DMS114 treated with DMSO at 0.1 percent for 48 hours (cell line): ENCODE measurements at regions not wholly inside any gene's neighbourhood (a gene's known extent, or its start where the extent isn't known, plus 50 kb on each side); places are given as distances from the start of the nearest gene placed in this dataset.
"Not testable (repeated sequence)": the region's sequence is repeated elsewhere in the genome, so short reads cannot be mapped to it uniquely, and the experiment has no call there.

Experiments used
- DNase-seq: peaks from one replicate; lab custom pipeline; 2025; ENCODE audit not compliant: unreplicated experiment; lab: John Stamatoyannopoulos, UW

DNA sequence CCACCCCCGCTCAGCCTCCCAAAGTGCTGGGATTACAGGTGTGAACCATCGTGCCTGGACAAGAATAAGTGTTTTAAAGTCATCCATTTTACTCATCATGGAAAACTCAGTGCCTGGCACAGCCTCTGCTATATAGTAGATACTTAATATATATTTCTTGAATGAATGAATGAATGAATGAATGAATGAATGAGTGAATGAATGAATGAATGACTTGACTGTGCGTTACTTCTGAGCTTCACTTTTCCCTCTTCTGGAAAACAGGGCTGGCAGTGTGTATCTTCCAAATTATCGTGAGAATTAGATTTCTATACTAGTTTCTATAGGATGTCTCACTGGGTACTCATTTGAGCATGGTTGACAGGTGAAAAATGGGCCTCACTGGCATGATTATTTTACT is 307.3 kb upstream of the ERCC4 start:
- no peak for DNase-seq

DNA sequence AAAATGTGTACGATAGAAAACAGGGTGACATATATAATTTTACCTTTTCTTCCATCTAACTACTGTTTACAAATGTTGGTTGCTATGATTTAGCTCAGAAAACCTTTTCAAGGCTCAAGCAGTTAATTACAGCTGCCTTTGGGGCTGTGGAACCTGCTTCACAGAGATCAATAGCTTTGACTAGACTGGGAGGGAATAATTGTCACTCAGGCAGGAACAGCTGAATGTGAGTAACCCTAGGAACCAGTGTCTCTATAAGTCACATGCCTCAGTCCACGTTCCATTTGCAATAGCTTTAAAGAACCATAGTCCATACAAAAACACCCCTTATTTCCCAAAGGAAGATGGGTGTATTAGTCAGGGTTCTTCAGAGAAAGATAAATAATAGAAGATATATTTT is 306.8 kb upstream of the ERCC4 start:
- DNase-seq: no peak

DNA sequence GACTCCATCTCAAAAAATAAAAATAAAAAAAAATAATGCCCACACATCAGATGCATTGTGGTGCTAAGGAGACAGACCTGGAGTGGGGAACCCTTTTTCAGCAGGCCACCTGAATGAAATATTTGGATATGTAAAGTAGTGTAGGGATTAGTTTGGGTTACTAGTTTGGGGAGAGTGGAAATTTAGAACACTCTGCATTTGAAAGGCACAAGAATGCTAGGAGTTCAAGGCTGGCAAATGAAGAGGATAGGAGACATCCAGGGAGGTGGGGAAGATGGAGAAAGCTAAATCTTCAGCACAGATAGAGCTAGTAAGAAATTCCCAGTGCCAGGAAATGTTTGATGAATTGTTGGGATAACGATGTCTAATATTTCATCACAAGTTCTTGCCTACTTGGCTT is 298.3 kb upstream of the ERCC4 start:
- no peak for DNase-seq

DNA sequence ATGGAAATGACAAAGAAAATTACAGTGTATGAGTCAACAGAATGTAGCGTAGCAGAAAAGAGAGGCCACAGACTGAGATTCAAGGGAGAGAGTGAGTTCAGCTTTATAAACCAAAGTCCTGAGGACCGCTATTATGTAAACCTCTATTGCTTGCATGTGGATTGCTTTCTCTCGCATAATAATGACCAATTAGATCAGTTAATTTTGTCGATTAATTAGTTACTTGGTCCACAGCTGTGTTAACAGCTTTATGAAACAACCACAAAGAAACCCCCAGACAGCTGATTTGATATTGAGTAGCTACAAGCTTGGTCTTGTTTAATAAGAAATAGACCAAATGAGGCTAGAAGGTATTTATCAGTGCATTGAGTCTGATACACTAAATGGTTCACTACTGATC is 291.8 kb upstream of the ERCC4 start:
- no peak for DNase-seq

DNA sequence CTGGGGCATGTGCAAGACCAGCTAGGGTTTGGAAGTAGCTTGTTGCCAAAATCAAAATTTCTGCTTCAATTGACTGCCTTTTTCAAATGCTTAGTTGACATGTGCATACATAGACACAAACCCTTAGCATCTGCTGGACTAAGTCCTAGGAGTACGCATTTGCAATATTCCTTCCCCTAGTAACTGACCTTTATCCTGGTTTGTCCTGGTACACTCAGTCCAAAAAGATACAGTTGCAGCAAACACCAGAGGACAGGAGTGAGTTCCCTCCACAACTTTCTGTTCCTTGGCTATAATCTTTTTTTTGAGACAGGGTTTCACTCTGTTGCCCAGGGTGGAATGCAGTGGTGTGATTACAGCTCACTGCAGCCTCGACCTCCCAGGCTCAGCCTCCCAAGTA is 290.2 kb upstream of the ERCC4 start:
- DNase-seq: no peak

DNA sequence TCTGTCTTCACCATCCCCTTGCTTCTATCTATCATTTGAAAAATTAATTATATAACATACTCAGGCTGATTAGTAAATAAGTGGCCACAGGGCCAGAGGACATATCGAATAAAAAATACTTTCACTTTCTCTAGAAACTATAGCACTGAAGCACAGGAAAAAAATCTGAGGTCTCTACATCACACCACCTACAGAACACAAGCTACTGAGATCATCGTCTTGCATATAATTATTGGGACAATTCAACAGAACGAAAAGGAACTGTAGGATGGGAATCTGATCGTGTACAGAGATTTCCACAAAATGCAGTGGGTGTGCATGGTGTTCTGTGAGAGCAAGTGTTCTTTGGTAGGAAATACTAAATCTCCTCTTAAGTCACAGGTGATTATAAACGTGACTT is 289.6 kb upstream of the ERCC4 start:
- no peak for DNase-seq

DNA sequence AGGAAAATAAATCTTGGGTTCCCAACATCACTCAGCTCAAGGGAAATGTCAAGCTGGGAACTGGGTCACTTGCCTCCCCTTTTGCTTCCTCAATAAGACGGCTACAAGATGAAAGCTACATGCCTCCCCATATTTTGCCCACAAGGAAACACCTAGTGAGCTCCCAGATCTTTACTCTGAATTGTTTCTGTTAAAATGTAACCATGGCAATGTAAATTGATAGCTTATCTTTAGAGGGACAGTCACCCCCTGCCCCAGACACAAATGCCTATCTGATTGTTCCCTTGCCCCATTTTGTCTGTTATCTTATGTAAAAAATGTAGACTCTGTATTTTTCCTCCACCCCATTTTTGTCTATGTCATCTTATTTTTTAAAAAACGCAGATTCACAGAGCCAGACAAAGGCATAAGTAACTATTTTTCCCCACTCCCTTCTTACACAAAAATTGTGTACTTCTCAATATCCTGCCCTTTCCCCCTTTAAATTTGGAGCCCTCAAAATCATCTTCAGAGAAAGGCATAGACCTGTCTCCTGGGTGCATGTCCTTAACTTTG is 288.7 kb upstream of the ERCC4 start:
- DNase-seq: no peak

DNA sequence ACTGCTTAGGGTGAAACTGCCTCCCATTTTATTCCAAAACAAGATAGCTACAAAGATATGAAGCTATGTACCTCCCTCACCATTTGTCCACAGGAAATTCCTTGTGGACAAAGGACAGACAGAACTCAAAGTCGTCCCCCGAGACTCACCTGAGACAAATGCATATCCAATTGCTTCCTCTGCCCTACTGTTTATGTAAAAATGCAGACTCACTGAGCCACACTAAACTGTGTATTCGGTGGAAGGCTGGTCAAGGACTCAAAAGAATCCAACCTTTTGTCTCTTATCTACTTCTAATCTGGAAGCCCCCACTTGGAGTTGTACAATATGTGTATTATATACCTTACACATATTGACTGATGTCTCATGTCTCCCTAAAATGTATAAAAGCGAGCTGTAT is 288.0 kb upstream of the ERCC4 start:
- no peak for DNase-seq

DNA sequence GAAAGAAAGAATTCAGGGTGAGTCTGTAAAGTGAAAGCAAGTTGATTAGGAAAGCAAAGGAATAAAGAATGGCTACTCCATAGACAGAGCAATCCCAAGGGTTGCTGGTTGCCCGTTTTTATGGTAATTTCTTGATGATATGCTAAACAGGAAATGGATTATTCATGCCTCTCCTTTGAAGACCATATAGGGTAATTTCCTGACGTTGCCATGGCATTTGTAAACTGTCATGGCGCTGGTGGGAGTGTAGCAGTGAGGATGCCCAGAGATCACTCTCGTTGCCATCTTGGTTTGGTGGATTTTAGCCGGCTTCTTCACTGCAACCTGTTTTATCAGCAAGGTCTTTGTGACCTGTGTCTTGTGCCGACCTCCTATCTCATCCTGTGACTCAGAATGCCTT is 287.4 kb upstream of the ERCC4 start:
- not testable (repeated sequence) for DNase-seq

DNA sequence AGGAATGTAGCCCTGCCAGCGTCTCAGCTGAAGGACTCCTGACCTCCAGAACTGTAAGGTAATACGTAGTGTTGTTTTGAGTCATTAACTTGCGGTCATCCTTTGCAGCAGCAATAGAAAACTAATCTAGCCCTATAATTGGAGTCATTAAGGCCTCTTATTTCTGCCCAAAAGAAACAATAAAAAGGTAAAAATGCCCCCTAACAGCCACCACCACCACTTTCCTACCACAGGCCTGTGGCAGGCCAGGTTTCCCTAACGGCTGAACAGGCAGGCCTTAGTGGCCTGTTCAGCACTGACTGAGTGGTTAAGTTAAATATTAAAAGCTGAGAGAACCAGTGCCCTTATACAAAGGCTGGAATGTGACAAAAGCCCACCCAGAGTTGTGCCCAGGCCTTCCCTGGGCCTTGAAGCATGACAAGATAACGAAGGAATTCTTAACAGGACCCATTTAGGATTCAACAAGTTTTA is 286.5 kb upstream of the ERCC4 start:
- DNase-seq: no peak

DNA sequence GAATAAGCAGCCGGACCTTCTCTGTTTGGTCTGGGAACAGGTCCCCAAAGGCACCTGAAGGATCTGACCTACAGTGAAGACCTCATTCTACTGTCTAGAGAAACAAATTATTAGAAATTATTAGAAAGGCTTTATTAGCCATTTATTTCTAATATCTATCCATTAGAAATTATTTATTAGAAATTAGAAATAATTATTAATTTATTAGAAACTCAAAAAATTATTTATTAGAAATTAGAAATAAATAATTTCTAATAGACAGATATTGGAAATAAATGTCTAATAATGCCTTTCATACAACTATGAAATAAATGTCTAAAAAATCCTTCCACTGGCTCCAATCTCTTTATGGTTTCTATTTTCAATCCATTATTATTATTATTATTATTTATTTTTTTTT is 285.7 kb upstream of the ERCC4 start:
- no peak for DNase-seq

DNA sequence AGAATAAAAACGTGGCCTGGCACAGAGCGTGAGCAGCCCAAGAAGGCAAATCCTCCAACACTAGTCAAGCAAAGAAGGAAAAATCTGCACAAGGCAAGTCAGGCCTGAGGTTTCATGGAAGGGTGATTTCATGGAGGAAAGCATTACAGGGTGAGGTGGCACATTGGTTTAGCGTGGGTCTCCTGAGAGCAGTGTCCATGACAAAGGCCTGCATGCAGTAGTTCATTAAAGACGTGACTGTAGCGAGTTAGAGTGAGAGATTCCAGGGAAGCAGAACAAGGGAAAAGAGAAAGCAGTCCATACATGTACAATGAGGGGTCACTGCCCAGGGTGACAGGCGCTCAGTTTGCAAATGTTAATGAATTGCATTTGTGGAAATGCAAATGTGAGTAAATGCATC is 285.0 kb upstream of the ERCC4 start:
- DNase-seq: no peak

DNA sequence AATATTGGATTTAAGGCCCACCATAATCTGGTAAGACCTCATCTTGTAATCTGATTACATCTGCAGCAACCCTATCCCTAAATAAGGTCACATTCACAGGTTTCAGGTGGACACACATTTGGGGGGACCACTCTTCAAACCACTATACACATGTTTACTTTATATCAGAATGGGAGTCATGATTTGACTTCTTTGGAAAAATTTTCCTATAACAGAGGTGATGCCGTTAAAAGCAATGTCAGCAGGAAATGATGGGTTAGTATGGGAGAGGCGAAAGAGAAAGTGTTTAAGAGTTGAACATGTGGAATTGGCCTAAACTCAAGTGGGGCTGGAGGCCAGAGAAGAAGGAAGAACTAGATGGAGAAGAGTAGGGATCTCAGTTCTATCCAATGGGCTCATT is 281.7 kb upstream of the ERCC4 start:
- no peak for DNase-seq

DNA sequence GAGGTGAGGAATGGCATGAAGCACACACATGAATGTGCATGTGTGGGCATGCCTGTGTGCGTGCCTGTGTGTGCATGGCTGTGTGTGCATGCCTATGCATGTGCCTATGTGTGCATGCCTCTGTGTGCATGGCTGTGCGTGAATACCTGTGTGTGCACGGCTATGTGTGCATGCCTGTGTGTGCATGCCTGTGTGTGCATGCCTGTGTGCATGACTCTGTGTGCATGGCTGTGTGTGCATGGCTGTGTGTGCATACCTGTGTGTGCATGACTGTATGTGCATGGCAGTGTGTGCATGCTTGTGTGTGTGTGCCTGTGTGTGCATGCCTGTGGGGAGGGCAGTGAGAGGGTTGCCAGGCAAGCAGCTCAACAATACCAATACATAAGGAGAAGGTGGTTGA is 276.5 kb upstream of the ERCC4 start:
- no peak for DNase-seq

DNA sequence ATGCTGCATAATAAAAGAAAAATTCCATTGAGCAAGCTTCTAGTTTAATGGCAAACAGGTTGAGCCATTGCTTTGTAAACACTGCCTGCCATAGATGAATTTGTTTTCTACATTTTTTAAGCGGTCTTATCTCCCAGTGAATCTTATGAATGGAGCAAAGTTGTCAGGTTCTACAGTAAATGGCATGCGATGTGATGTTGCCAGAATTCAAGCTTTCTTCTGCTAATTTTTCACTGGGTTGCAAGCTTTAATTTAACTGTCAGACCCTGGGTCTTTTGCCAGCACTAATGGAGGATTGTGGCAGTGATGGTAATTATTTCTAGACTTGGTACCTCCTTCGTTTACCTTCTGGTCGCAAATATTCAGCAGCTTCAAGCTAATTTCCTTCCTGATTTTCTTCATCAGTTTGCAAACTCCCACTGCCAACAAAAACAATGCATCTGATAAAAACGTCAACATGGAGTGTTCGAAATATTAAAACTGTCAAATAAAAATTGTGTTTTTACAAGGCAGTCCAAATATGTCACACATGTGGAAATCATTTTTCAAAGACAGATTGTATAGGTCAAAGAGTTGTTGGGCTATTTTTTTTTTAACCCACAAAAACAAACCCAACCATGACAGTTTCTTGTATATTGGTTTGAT is 274.2 kb upstream of the ERCC4 start:
- no peak for DNase-seq

DNA sequence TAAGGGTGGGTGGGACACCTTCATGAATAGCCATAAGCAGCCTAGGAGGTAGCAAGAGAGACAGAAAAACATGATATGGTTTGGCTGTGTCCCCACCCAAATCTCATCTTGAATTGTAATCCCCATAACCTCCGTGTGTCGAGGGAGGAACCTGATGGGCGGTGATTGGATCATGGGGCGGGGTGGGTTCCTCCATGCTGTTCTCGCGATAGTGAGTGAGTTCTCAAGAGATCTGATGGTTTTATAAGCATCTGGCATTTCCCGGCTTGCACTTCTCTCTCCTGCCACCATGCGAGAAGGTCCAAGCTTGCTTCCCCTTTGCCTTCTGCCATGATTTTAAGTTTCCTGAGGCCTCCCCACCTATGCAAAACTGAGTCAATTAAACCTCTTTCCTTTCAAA is 259.1 kb upstream of the ERCC4 start:
- DNase-seq: no peak

DNA sequence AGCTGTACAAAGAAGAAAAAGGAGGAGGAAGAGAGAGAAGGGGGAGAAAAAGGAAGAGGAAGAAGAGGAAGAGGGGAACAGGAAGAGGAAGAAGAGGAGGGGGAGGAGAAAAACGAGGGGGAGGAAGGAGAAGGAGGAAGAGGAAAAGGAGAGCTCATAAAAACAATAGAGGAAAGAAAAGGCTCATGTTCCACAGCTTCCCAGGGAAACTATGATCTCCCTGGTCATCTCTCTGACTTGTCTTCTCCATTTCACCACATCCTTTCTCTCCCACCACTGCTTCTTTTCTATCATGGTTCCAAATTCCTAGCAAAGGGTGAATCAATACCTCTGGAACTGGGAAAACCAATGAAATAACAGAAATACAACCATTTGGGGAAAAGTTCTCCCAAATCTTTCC is 254.1 kb upstream of the ERCC4 start:
- no peak for DNase-seq

DNA sequence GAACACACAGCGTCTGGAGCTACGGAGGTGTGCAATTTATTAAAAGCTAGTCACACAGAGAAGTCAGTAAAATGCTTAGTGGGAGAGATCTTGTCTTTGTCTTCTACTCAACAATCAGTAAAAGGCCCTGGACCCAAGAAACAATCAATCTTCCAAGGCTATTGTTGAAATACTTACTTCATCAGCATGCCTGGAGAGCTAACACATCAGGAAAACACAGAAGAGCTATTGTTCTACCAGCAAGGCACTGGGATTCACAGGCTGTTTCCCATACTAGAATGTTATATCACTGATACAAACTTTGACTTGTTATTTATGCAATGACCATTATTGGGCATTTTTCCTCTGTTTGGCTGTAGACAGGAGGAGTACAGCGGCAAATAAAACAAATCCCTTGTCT is 247.8 kb upstream of the ERCC4 start:
- DNase-seq: no peak

DNA sequence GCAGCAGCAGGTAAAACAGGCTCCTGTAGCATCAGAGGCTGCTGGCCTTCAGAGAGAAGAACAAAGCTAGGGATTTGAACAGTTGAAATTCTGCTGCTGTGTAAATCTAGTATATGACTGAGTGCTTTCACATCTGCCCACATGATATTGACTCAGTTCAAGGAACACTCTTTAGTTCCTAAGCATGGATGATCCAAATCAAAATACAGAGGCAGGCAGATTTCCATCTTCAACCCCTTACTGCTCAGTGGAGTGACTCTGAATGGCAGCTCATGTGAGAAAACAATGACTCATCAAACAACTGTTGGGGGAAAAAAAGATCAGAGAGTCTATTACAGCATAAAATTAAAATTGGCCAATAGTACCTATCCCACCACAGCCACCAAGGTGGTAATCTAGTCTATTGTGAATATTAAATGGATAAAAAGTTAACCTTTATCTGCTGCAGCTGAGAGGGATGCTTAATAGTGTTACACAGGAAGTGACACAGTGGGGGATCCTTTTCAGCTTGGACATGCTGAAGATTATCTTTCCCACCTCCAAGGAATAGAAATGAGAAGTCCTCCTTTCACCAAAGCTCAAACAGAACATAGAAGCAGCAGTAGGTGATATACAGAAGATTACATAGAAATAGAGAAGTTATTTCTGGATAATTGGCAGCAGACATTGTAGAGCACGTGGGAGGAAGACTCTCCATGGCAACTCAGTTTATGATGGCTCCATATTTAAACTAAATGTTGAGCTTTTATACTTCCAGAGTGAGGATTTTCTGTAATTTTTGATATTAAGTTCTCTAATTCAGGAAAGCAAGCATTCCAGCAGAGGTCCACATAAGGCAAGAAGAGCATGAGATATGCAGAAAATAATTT is 239.7 kb upstream of the ERCC4 start:
- no peak for DNase-seq

DNA sequence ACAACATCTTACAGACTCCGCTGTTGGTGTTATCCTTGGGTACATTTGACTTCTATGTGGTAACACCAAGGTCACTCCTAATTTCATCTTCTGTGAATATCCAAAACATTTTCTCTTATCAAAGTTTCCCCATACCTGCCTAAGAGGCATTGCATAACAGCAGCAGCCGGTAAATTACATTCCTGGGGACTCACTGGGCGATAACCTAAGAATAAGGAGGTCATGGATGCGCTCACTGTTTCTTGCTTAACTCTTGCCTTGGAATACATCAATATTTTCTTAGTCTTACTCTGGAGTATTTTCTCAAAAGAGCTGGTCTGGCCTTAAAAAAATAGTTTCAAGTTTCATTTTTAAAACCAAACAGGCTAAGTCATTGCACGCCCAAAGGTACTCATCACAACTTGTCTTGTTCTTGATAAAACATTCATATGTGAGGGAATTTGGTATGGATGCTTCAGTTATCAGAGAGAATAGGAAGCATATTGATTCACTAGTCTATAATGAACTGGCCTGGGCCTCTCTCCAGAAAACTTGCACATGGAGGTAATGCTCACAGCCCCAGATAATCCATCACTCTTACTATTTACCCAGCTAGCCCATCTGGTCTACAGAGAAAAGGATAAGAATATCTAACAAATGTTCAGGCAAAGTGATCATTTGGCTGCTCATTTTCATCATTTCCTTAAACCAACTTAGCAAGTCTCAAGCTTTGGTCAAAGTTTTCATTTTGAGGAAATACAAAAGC is 235.0 kb upstream of the ERCC4 start:
- DNase-seq: no peak

DNA sequence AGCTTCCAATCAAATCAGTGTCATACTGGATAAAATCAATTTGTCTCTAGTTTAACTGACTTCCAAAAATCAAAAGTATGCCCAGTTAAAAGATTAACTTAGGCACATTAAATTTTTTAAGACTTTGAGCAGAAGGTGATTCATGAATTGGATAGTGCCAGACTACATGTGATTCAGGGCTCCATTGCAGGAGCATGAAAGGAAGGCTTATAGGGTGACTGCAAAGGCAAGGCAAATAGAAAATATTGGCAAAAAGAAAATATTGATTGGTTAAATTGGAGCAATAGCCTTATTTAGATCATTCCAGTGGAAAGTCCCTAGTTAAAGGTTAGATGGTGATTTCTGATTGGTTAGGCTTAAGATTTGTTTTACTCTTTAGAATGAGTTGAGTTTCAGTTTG is 223.9 kb upstream of the ERCC4 start:
- DNase-seq: no peak

DNA sequence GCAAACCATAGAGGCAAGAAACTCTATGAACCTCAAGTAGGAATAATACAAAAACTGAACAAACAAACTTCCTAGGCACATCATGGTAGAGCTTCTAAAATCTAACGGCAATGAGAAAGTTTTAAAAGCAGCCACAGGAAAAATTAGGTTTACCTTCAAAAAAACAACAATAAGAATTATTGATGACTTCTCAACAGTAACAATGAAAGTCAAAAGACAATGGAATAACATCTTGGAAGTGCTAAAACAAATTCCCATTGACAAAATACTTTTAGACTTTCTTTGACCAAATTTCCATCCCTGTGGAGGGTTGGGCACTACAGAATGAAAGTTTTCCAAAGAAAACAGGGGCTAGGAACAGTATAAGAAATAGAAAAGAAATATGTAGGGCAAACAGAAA is 222.9 kb upstream of the ERCC4 start:
- DNase-seq: no peak
